Nucleus accumbens (tissue), 56 donors: ENCODE measurements at regions not wholly inside any gene's neighbourhood (a gene's known extent, or its start where the extent isn't known, plus 50 kb on each side); places are given as distances from the start of the nearest gene placed in this dataset.

Experiments
- DNase-seq, 56 donors: peaks; one replicate each; lab custom pipeline; 2025; lab: John Stamatoyannopoulos, UW

- no peak for DNase-seq
Measured at GRCh38 chr2:59561281-59561680, 992.2 kb downstream of the BCL11A start.

- DNase-seq = no peak
Measured at GRCh38 chr2:59560769-59561168, 992.7 kb downstream of the BCL11A start.

- DNase-seq = no peak
Measured at GRCh38 chr2:59540864-59541263, 1012.6 kb downstream of the BCL11A start.

GRCh38 chr2:59538398-59538911 is 1015.0 kb downstream of the BCL11A start:
- no peak for DNase-seq

GRCh38 chr2:59532808-59533207 is 1020.6 kb downstream of the BCL11A start:
- no peak for DNase-seq

- no peak for DNase-seq
Measured at GRCh38 chr2:59530258-59530657, 1023.2 kb downstream of the BCL11A start.

GRCh38 chr2:59529726-59530125 is 1023.7 kb downstream of the BCL11A start:
- no peak for DNase-seq

GRCh38 chr2:59528525-59528924 is 1024.9 kb downstream of the BCL11A start:
- DNase-seq = no peak

- no peak for DNase-seq
Measured at GRCh38 chr2:59502981-59503380, 1050.5 kb downstream of the BCL11A start.

- no peak for DNase-seq
Measured at GRCh38 chr2:59490994-59491393, 1062.5 kb downstream of the BCL11A start.

GRCh38 chr2:59490192-59490591 is 1063.3 kb downstream of the BCL11A start:
- DNase-seq = no peak

GRCh38 chr2:59484673-59485072 is 1068.8 kb downstream of the BCL11A start:
- DNase-seq = no peak

GRCh38 chr2:59463426-59463825 is 1090.0 kb downstream of the BCL11A start:
- no peak for DNase-seq

- no peak for DNase-seq
Measured at GRCh38 chr2:59462422-59463197, 1090.8 kb downstream of the BCL11A start.

- no peak for DNase-seq
Measured at GRCh38 chr2:59461127-59461526, 1092.3 kb downstream of the BCL11A start.

GRCh38 chr2:59458800-59459199 is 1094.7 kb downstream of the BCL11A start:
- no peak for DNase-seq

GRCh38 chr2:59456285-59456684 is 1097.2 kb downstream of the BCL11A start:
- DNase-seq = no peak

GRCh38 chr2:59449274-59449673 is 1104.2 kb downstream of the BCL11A start:
- DNase-seq = no peak

- DNase-seq = no peak
Measured at GRCh38 chr2:59440491-59440890, 1113.0 kb downstream of the BCL11A start.

GRCh38 chr2:59435635-59436034 is 1117.8 kb downstream of the BCL11A start:
- no peak for DNase-seq

- no peak for DNase-seq
Measured at GRCh38 chr2:59428940-59429339, 1124.5 kb downstream of the BCL11A start.

- DNase-seq = no peak
Measured at GRCh38 chr2:59427980-59428379, 1125.5 kb downstream of the BCL11A start.

GRCh38 chr2:59425247-59425646 is 1128.2 kb downstream of the BCL11A start:
- no peak for DNase-seq
